ENCODE measurements at regions not wholly inside any gene's neighbourhood (a gene's known extent, or its start where the extent isn't known, plus 50 kb on each side); places are given as distances from the start of the nearest gene placed in this dataset.

- Histone ChIP-seq H3K27ac (no peak overlapping the region), H3K9me3 (no peaks in the 10 kb centered on the region), H3K27me3 (no peaks in the 10 kb centered on the region), H3K36me3 (no peaks in the 10 kb centered on the region), H3K4me3 (no peak overlapping the region), H3K4me1 (no peaks in the 10 kb centered on the region)
- TF ChIP-seq POLR2AphosphoS5 (IDR thresholded peaks at IDR 0.05) (no peak), CTCF (IDR thresholded peaks at IDR 0.05) (no peak), POLR2A (IDR thresholded peaks at IDR 0.05) (no peak), EP300 (IDR thresholded peaks at IDR 0.05) (no peak)
- intact Hi-C loops (cut with DNase I; ENCODE audit: low total_unique reads): no loop called here
- no peak for DNase-seq
- WGBS, 5 donors: 61 to 75% (median 69%) methylated on average over 3 of the region's 3 CpGs
Observed at GRCh38 chr5:17769277-17769676, 135.0 kb downstream of the TAF11L14 start.

- H3K9me3 ChIP-seq: no peaks in the 10 kb centered on the region
- no peaks in the 10 kb centered on the region for H3K27me3 ChIP-seq
- no peaks in the 10 kb centered on the region for H3K4me1 ChIP-seq
- 81 to 92% (median 91%) methylated on average over 6 of the region's 6 CpGs; no CpG with 5 or more reads in 1 of the 5 donors for WGBS, 5 donors
- no peaks in the 10 kb centered on the region for H3K36me3 ChIP-seq
- DNase-seq: no peak
- H3K4me3 ChIP-seq: no peak overlapping the region
- TF ChIP-seq POLR2A (IDR thresholded peaks at IDR 0.05): no peak
- no peak for TF ChIP-seq CTCF (IDR thresholded peaks at IDR 0.05)
- no peak for TF ChIP-seq EP300 (IDR thresholded peaks at IDR 0.05)
- TF ChIP-seq POLR2AphosphoS5 (IDR thresholded peaks at IDR 0.05): no peak
- intact Hi-C loops (cut with DNase I; ENCODE audit: low total_unique reads): no loop called here
- H3K27ac ChIP-seq: no peak overlapping the region
Observed at GRCh38 chr5:17772232-17772631, 138.0 kb downstream of the TAF11L14 start.

GRCh38 chr5:17785774-17786173 is 151.5 kb downstream of the TAF11L14 start:
- no peaks in the 10 kb centered on the region for H3K27me3 ChIP-seq
- intact Hi-C loops (cut with DNase I; ENCODE audit: low total_unique reads): no loop called here
- no peak for DNase-seq
- no peaks in the 10 kb centered on the region for H3K36me3 ChIP-seq
- no peaks in the 10 kb centered on the region for H3K4me1 ChIP-seq
- no peaks in the 10 kb centered on the region for H3K9me3 ChIP-seq
- TF ChIP-seq POLR2AphosphoS5 (IDR thresholded peaks at IDR 0.05) (no peak), EP300 (IDR thresholded peaks at IDR 0.05) (no peak), POLR2A (IDR thresholded peaks at IDR 0.05) (no peak), CTCF (IDR thresholded peaks at IDR 0.05) (no peak)
- 83 to 100% (median 90%) methylated on average over 1 of the region's 1 CpG for WGBS, 5 donors
- H3K27ac ChIP-seq: no peak overlapping the region
- H3K4me3 ChIP-seq: no peak overlapping the region

- TF ChIP-seq CTCF (IDR thresholded peaks at IDR 0.05): no peak
- no peak for TF ChIP-seq POLR2AphosphoS5 (IDR thresholded peaks at IDR 0.05)
- no peak for TF ChIP-seq POLR2A (IDR thresholded peaks at IDR 0.05)
- no peak for TF ChIP-seq EP300 (IDR thresholded peaks at IDR 0.05)
- no peaks in the 10 kb centered on the region for H3K36me3 ChIP-seq
- intact Hi-C loops (cut with DNase I; ENCODE audit: low total_unique reads): no loop called here
- peaks cover 0 to 3% (median 0%) of the 10 kb centered on the region in 4 donors for H3K9me3 ChIP-seq
- no peaks in the 10 kb centered on the region for H3K4me1 ChIP-seq
- no peaks in the 10 kb centered on the region for H3K27me3 ChIP-seq
- H3K4me3 ChIP-seq: no peak overlapping the region
- H3K27ac ChIP-seq: no peak overlapping the region
- DNase-seq: no peak
Observed at GRCh38 chr5:17788351-17788750, 154.1 kb downstream of the TAF11L14 start.
